Colon (tissue), 2 donors: ENCODE measurements at regions not wholly inside any gene's neighbourhood (a gene's known extent, or its start where the extent isn't known, plus 50 kb on each side); places are given as distances from the start of the nearest gene placed in this dataset.
"Not testable (repeated sequence)": the region's sequence is repeated elsewhere in the genome, so short reads cannot be mapped to it uniquely, and the experiment has no call there.

Experiments used
- FAIRE-seq: peaks from 2 replicates; lab custom pipeline; 2012; peaks lifted over from hg19 to GRCh38; lab: Jason Lieb, UNC
- donor health status: control.
- donor health status: control.

DNA sequence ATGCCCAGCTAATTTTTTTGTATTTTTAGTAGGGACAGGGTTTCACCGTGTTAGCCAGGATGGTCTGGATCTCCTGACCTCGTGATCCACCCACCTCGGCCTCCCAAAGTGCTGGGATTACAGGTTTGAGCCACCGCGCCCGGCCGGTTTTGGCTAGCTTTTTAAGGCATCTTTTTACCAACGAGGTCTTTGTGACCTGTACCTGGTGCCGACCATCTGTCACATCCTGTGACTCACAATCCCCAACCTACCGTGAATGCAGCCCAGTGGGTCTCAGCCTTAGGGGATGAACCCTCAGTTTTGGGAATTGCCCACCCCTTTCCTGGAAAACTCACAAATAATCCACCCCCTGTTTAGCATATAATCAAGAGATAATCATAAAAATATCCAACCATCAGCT, 607.4 kb upstream of the RBFOX1 start:
- not testable (repeated sequence) for FAIRE-seq

DNA sequence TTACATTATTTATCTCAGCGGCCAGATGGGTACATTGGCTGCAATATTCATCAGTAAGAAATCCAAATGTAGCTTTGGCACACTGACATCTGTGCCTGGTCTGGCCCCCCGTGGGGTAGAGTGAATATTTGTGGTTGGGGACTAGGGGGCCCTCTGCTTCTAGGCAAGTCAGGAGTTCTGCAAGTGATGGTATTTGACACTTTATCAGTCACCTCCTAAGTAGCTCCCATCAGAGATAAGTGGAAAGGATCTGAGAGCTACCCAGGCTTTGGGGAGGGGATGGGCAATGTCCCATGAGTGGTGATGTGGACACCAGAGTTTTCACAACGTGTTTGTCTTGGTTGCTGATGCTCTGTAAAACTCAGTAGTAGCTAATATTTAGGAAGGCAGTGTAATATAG, 609.9 kb upstream of the RBFOX1 start:
- FAIRE-seq: no peak

DNA sequence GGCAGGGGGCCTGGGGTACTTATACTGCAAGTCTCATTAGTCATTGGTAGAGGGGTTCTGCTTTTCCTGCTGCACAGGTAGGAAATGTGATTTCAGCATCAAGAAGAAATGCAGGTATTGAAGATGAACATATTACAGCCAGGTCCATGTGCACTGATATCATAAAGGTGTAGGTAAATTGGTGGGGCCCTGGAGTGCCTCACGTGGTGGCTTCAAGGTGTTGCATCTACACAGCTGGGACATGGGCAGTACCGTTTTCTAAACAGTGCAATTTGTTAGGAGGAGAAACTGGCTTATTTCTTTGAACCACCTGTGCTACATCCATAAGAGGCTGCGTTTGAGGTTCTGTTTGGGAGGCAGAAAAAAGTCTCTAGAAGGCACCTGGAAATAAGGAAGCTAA, 618.1 kb upstream of the RBFOX1 start:
- FAIRE-seq: no peak

DNA sequence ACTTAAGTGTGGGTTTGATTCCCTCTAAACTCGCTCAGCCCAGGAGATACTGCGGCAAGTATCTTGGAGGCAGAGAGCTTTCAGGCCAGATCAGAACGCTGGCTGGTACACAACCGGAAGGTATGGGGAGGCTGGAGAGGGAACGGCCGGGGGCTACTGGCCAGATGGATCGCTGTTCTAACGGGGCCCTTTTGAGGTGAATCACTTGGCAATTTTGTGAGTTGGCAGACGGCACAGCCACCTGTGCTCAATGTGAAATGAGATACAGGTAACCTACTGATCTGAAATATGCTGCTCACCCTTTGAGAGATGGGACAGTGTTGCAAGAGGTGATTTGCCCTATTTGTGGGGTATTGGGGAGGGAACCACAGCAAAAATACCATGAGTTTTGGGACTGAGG, 622.9 kb upstream of the RBFOX1 start:
- no peak for FAIRE-seq

DNA sequence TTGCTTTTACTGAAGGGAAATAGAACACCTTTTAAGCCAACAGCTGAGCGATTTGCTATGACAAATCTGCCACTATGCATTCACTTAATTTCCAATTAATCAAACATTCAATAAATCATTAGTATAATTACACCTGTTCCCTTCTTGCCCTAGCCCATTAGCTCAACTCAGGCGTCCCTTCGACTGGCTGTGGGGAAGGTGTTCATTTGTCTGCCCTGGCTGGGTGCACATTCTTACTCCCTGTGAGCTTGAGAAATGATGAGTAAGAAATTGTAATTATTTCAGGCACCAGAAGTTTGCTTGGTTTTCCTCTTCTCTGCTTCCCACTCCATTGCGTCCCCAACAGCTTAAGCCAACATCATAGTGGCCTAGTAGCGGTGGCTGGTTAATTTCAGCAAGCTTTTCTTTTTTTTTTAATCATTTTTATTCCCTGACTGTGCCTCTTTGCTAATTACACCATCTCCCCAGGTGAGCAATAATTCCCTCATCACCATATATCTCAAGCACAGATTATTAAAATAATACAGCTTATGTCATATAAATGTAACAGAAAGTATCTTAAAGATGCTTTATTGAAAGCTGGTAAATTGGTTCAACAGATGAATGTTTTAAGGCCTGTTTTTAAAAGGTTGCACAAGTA, 623.9 kb upstream of the RBFOX1 start:
- no peak for FAIRE-seq

DNA sequence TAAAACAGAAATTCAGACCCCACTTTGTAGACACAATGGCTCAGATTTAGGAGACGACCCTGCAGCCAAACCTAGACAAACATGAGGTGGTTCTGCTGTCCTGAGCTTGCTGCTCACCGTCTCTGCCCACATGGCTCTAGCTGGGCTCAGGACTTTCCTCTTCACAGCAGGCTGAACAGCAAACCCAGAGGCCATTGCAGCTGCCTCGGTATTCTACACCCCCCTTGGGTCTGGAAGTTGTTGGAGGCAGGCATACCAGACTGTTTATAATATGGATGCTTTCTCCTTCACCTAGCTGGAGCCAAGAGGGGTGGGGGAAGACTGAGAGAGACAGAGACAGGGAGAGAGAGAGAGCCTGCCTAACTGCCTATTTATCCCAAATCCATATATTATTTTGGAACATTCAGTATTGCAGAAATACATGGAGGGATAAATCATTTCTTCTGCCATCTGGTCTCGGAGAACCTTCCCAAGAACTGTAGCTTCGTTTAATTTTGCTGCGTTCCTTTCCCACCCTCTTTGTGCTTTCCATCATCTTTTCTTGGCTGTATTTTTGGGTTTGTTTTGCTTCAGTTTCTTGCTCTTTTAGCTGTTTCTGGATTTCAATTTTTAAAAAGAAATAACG, 628.2 kb upstream of the RBFOX1 start:
- FAIRE-seq: no peak

DNA sequence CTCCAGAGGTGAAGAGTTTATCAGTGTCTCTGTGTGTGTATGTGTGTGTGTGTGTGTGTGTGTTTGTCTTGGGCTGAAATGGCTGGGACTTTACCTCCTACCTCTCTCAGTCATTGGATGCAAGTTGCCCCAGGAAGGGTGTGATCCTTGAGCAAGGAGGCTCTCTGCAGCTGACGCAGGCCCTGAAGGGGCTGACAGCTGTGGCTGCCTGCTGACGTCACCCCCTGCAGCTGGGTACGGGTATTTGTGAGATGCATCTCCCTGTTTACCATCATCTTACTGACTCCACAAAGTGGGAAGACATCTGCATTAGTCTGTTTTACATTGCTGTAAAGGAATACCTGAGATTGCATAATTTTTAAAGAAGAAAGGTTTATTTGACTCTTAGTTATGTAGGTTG, 631.5 kb upstream of the RBFOX1 start:
- FAIRE-seq: no peak

DNA sequence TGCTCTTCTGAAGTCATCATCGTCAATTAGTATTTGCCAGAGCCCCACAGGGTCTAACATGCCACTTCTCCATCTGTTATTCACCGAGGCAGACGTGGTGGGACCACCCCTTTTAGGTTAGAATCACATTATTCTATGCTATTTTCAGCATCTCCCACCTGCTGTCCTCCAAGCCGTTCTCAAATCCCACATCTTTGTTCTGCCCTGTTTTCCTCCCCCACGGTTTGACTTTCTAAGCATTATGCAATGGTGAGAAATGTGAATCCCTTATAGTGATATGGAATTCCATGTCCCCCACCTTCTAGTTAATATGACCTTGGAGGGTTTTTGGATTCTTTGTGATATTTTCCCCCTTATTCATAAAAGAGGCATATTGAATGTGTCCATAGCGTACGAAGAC, 634.1 kb upstream of the RBFOX1 start:
- no peak for FAIRE-seq

DNA sequence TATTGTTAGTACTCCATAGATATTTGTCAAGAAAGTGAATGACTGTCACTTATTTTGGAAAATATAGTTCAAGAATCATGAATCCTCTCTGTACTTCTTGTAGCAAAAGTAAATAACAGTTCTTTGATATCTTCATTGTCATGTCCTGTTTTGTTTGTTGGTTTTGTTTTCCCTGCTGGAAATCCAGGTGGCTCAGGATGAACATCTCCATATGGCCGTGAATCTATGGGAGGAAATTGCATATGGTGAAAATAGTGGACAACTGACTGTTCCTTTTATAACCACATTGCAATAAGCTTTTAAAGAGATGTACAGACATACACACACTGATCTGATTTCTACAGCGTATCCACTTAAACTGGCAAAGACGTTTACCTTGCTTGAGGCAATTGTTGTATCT, 637.0 kb upstream of the RBFOX1 start:
- FAIRE-seq: no peak

DNA sequence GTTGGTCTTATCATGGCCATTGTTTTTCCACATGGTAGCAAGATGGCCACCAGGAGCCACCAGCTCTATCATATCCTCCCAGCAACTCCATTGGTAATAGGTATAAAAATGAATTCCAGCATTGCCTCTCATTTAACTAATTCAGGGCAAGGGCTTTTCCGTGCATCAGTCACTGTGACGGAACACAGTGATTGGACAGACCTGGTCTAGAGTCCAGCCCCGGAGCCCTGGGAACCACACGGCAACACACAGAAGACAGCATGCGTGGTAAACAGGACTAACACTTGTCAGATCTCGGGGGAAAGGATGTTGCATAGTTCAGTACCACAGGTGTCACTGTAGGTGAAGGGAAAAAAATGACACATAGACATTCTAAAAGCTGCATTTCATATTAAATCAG, 638.0 kb upstream of the RBFOX1 start:
- FAIRE-seq: no peak

DNA sequence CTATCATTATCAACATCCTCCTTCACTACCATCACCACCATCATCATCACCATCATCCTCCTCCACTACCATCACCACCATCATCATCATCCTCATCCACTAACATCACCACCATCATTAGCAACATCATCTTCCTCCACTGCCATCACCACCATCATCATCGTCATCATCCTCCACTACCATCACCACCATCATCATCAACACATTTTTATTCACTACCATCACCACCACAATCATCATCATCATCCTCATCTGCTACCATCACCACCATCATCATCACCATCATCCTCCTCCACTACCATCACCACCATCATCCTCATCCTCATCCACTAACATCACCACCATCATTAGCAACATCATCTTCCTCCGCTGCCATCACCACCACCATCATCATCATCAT, 639.2 kb upstream of the RBFOX1 start:
- not testable (repeated sequence) for FAIRE-seq

DNA sequence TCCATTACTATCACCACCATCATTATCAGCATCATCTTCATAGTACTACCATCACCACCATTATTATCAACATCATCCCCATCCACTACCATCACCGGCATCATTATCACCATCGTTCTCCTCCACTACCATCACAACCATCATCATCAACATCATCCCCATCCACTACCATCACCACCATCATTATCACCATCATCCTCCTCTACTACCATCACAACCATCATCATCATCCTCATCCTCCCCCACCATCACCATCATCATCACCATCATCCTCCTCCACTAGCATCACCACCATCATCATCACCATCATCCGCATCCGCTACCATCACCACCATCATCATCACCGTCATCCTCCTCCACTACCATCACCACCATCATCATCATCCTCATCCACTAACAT, 639.8 kb upstream of the RBFOX1 start:
- no peak for FAIRE-seq

DNA sequence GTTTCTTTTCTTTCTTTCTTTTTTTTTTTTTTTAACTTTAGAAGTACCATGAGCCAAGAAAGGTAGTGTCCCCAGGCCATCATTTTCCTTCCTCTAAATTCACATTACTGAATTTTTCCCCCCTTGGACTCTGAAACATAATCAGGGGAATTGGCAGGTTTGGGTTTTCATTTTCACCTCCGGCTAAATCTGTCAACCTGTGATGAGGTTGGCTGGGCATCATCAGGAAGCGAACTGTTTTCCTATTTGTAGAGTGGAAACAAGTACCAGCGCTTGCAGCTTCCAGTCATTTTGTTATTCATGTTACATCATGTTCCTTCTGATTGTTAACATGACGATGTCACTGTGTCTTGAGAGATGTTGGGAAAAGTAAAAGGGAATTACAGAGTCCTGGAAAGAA, 641.9 kb upstream of the RBFOX1 start:
- no peak for FAIRE-seq

DNA sequence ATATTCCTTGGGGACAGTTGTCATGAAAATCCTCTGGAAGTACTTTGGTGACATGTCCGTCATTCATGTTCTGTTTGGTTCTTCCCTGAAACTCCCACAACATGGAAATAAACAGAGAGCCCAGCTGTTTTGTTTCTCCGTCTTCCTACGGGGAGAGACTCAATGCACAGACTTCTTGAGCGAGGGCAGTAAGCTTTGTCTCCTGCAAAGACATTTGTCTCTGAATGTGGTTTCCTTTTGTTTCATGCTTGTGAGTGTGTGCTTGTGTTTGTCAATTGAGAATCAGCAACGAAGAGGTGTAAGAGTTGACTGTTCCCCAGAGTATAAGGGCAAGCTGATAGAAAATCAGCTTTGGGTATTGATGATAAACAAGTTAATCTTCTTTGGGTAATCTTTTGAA, 643.0 kb upstream of the RBFOX1 start:
- FAIRE-seq: no peak

DNA sequence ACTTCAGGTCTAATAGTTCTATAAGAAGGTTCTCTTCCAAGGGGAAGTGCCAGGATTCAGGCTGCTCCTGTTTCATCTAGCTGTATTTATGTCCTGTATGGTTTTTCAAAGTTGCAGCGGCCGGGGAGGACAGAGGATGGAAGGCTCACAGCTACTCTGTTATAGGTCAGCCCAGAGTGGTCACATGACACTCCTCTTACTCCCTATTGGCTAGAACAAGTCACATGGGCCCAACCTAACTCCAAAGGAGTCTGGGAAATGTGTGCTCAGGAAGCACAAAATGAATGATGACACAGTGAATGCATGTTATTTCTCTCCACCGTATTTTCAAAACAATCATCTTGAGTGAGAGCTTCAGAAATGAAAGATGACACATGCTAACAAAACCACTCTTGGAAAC, 645.1 kb upstream of the RBFOX1 start:
- no peak for FAIRE-seq

DNA sequence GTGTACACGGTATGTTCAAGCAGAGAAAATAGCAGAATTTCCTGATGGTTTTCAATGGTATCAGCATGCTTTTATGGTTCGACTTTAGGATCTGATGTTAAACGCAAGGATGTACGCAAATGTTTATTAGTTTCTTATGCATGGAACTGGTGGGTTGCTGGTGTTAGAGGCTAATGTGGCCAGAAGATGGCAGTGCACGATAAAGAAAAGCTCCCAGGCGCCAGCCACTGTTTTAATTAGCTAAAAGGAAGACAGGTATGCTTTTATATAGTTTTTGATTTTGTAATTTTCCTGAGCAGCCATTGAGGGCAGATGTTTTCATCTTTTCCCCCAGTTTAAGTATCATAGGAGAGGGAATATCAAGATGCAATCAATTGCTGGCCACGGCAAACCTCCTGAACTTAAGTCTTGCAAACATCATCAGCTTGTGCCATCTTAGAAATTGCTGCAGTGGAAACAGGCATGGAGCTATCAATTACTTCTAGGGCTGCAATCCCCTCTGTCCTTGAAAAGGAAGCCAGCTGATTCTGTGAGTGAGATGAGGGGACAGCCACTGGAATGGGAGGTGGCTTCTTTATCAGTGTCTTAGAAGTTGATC, 648.5 kb upstream of the RBFOX1 start:
- FAIRE-seq: no peak

DNA sequence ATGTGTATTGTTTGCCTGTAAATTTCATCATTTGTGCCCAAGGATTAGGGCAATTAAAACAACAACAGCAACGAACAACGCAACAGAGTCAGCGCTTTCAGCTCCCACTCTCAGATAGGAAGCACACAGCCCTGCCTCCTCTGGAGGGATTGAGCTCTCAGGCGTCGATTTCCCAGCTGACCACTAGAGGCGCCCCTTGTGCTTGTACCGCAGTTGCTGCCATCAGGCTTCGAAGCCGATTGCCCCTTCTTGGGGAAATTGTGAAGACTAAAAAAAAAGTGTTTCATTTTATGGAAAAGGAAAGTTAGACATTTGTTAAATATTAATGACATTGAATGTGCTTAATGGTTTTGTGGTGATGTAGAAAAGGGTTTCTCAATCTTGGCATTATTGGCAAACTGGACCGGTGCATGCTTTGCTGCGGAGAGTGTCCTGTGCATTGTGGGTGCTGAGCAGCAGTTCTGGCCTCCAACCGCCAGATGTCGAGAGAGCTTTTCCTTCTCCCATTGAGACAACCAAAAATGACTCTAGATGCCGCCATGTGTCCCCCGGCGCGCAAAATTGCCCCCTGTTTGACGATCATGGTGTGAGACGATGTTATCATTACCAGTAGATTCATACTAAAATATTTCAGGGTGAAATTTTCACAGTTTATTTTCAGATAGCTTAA, 650.4 kb upstream of the RBFOX1 start:
- no peak for FAIRE-seq

DNA sequence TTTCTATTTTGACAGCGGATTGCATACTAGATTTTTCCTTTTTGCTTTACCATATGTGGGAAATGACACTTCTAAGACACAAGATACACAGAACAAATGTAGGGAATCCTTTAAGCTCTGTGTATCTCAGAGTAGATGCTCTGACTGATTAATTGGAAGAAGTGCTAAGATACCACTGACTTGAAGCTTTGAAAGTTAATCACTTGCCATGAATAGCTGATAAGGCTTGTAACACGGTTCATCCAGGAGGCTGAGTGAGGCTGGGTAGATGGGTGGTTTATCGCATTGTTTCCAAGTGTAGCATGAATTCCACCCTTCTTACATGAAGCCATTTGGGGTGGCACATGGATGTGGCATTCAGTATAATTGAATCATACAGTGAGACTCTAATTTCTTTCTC, 654.1 kb upstream of the RBFOX1 start:
- FAIRE-seq: no peak

DNA sequence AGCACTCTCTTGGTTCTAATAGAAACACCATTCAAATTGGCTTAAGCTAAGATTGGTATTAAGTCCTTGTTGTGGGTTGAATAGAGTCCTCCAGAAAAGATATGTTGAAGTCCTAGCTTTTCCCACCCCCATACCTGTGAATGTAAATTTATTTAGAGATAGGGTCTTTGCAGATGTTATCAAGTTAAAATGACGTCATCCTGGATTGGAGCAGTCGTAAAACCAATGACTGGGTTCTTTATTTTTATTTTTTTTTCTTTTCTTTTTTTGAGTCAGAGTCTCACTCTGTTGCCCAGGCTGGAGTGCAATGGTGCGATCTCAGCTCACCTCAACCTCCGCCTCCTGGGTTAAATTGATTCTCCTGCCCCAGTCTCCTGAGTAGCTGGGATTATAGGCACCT, 658.6 kb upstream of the RBFOX1 start:
- no peak for FAIRE-seq

DNA sequence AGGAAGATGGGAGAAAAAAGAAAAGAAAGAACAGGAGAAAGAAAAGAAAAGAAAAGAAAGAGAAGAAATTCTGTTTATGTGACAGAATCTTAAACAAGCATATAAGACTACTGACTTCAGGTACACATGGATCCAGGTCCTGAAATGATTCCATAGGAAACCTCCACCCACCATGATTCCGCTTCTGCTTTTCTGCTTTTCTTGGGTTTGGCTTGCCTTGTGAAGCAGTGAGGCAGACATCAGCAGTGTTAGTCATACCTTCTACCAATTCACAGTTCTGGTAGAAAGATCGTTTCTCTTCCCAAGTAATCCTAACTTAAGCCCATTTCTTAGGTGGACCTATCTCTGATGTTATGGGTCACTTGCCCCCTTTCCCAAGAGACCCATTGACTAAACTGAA, 660.1 kb upstream of the RBFOX1 start:
- no peak for FAIRE-seq

DNA sequence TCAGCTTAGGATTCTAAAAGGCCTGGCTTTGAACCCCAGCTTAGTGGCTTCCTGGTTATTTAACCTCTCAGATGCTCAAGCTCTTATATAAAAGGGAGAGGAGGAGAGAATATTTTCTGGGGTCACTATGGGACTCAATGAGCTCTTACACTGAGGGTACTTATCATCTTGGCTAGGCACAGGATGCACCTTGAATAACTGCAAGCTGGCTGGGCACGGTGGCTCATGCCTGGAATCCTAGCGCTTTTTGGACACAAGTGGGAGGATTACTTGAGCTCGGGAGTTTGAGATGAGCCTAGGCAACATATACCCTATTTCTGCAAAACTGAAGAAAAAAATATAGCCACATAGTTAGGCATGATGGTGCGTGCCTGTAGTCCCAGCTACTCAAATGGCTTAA, 665.3 kb upstream of the RBFOX1 start:
- no peak for FAIRE-seq

DNA sequence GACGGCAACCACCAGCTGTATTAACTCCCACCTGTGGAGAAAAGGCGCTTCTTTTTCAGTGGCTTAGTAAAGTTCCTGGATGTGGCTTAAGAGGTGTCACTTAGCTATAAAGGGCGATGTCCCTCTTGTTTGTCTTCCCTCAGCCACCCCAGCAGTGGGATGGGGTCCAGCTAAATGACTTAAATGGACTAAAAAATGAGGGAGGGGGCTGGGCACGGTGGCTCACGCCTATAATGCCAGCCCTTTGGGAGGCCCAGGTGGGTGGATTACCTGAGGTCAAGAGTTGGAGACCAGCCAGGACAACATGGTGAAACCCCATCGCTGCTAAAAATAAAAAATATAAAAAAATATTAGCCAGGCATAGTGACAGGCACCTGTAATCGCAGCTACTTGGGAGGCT, 667.5 kb upstream of the RBFOX1 start:
- FAIRE-seq: no peak

DNA sequence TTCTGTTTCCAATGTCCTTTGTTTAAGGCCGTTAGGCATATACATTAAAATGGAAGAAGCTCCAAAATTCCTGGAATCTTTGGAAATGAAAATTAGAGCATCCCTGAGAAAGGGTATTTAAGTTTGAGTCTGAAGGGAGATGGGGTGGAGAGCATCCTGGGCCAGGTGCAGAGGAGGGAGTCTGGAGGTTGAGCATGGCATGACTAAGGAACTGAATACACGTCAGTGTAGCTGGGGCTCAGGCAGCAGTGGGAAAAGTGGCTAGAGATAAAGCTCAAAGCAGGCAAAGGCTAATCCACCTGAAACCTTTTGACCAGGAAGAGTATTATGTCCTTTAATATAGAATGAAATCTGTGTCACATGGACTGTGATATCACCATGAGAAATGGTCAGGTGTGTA, 669.0 kb upstream of the RBFOX1 start:
- no peak for FAIRE-seq

DNA sequence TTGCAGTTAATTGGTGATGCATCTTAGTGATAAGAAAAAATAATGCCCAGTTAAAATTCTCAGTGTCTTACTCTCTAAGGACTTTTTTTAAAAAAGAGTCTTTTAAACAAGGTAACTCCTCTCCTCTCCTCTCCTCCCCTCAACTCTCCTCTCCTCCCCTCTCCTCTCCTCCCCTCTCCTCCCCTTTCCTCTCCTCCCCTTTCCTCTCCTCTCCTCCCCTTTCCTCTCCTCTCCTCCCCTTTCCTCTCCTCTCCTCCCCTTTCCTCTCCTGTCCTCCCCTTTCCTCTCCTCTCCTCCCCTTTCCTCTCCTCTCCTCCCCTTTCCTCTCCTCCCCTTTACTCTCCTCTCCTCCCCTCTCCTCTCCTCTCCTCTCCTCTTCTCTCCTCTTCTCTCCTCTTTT, 675.9 kb upstream of the RBFOX1 start:
- FAIRE-seq: no peak
